Ovary (tissue), 3 donors: ENCODE measurements at regions not wholly inside any gene's neighbourhood (a gene's known extent, or its start where the extent isn't known, plus 50 kb on each side); places are given as distances from the start of the nearest gene placed in this dataset.

Source experiments
- POLR2A ChIP-seq: fragments of 450-650 bp; IDR thresholded peaks from one replicate; pipeline ENCODE4 v1.6.1; 2017; ENCODE audit warnings: antibody characterized with exemption, mild to moderate bottlenecking, moderate library complexity
- TF ChIP-seq, protein P1 (sequence below), 3 donors: fragments of 450-650 bp in 2 of 3; fragments of 200-600 bp in 1 of 3; IDR thresholded peaks; one replicate each; pipeline versions ENCODE4 v1.5.1 to v1.8.0; 2016 to 2022; ENCODE audit warnings: antibody characterized with exemption in 3 of 3, mild to moderate bottlenecking in 1 of 3
- donor health status: DM: no; HTN: no; CAD: no.

DNA sequence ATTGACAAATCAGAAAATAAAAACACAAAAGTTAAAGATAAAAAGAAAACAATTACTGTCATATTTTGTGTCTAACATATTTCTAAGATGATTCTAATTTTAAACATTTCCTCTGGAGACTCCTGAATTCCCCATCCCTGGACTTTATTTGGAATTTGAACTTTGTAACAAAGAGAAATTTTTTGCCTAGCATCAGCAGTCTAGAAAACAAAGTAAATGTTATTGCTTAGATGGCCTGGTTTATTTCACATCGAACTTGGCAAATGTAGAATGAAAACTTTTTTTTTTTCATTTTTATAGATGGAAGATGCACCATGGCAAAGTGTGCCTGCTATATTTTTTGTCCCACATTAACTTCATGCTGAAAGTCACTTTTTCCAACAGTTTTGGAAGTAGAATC is 159.1 kb downstream of the TBX18 start:
- TF ChIP-seq, protein P1, sequence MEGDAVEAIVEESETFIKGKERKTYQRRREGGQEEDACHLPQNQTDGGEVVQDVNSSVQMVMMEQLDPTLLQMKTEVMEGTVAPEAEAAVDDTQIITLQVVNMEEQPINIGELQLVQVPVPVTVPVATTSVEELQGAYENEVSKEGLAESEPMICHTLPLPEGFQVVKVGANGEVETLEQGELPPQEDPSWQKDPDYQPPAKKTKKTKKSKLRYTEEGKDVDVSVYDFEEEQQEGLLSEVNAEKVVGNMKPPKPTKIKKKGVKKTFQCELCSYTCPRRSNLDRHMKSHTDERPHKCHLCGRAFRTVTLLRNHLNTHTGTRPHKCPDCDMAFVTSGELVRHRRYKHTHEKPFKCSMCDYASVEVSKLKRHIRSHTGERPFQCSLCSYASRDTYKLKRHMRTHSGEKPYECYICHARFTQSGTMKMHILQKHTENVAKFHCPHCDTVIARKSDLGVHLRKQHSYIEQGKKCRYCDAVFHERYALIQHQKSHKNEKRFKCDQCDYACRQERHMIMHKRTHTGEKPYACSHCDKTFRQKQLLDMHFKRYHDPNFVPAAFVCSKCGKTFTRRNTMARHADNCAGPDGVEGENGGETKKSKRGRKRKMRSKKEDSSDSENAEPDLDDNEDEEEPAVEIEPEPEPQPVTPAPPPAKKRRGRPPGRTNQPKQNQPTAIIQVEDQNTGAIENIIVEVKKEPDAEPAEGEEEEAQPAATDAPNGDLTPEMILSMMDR (IDR thresholded peaks at IDR 0.05) = no peak
- TF ChIP-seq POLR2A = no peak
